Calu3 (cell line): ENCODE measurements at regions not wholly inside any gene's neighbourhood (a gene's known extent, or its start where the extent isn't known, plus 50 kb on each side); places are given as distances from the start of the nearest gene placed in this dataset.
A peak's percentile ranks its signal among the peaks of the same experiment; 100 is the strongest.

Experiments
- BruUV-seq: library from RNA; stranded (reverse); fragments of 400-500 nt; replicated peaks from 2 replicates; lab custom pipeline; 2021; lab: Mats Ljungman, UMichigan
- CTCF ChIA-PET: fragments of 300-600 bp; sonication (Branson Sonifier 250); formaldehyde crosslinking; loops from one replicate; lab custom pipeline; 2022; ENCODE audit warnings: antibody characterized with exemption; lab: Charles Lee
- DNase-seq: peaks from one replicate; pipeline ENCODE4 v3.0.0; 2022
- H3K27ac Mint-ChIP-seq: one replicate; pipeline ENCODE4 v1.8.0; 2022; ENCODE audit warnings: mixed read lengths; ENCODE audit not compliant: unreplicated experiment
- H3K27me3 Mint-ChIP-seq: one replicate; pipeline ENCODE4 v1.8.0; 2022; ENCODE audit warnings: mixed read lengths; ENCODE audit not compliant: unreplicated experiment
- H3K36me3 Mint-ChIP-seq: one replicate; pipeline ENCODE4 v1.8.0; 2022; ENCODE audit warnings: mild to moderate bottlenecking, moderate library complexity, mixed read lengths; ENCODE audit not compliant: insufficient read depth, unreplicated experiment
- H3K4me1 Mint-ChIP-seq: one replicate; pipeline ENCODE4 v1.8.0; 2022; ENCODE audit warnings: mild to moderate bottlenecking, low read depth, mixed read lengths; ENCODE audit not compliant: unreplicated experiment
- H3K4me3 Mint-ChIP-seq: one replicate; pipeline ENCODE4 v1.8.0; 2022; ENCODE audit warnings: mild to moderate bottlenecking, low read depth, moderate library complexity, mixed read lengths; ENCODE audit not compliant: unreplicated experiment
- H3K9me3 Mint-ChIP-seq: one replicate; pipeline ENCODE4 v1.8.0; 2022; ENCODE audit warnings: low read depth, mixed read lengths; ENCODE audit not compliant: unreplicated experiment
- intact Hi-C: fragments of 100-400 bp; cut with micrococcal nuclease; formaldehyde crosslinking; loops from one replicate; pipeline ENCODE4 v1.10.0; 2022; ENCODE audit not compliant: unreplicated experiment
- TF ChIP-seq, protein P1 (sequence below): fragments of 200-600 bp; IDR thresholded peaks from one replicate; pipeline ENCODE4 v1.8.0; 2022; ENCODE audit warnings: antibody characterized with exemption; ENCODE audit not compliant: unreplicated experiment

DNA sequence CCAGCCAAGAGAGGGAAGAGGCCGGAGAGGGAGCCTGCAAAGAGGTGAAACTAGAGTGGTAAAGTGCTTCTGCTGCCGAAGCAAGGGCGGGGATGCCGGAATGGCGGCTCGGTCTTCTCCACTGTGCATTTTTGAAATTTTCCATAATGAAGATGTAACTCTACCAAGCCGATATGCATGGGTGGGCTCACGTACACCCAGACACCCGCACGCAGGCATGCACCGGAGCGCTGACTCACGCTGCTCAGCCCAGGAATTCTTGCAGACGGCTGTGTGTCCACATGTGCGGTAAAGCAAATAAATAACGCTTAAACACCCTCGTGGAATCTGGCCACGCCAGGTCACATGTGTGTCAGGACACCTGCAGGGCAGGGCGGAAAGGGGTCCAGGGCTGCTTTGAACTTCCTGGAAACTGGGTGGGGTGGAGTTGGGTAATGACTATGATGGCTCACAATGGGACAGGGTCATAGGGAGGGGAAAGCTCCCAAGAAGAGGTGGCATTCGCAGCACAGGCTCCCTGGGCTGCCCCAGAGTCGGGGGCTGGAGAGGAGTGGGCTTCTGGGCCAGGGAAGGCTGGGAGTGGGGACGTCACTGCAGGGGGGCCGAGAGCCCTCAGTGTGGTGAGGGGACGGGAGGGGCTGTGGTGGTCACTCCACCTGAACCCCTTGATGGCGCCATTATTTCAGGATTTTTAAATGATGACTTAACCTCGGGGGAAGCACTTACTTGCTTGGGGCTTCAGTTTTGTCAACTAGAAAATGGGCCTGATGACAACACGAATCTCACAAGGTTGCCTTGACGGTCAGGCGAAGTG is 265.5 kb downstream of the PARN start:
- intact Hi-C loops, result loop anchor here (10.0 kb wide), 1 partner anchor 60 kb away; no protein-coding TSS in a partner anchor
- Mint-ChIP-seq H3K36me3 (peaks cover 11% of the 10 kb centered on the region), H3K27ac (peak overlapping the region; percentile 65), H3K4me3 (peak overlapping the region; percentile 60), H3K9me3 (no peaks in the 10 kb centered on the region), H3K4me1 (peaks cover 14% of the 10 kb centered on the region), H3K27me3 (peaks cover 4% of the 10 kb centered on the region)
- peak; percentile 74 for DNase-seq
- CTCF ChIA-PET, result no interaction called here
- no TSS peak for BruUV-seq
- TF ChIP-seq, protein P1, sequence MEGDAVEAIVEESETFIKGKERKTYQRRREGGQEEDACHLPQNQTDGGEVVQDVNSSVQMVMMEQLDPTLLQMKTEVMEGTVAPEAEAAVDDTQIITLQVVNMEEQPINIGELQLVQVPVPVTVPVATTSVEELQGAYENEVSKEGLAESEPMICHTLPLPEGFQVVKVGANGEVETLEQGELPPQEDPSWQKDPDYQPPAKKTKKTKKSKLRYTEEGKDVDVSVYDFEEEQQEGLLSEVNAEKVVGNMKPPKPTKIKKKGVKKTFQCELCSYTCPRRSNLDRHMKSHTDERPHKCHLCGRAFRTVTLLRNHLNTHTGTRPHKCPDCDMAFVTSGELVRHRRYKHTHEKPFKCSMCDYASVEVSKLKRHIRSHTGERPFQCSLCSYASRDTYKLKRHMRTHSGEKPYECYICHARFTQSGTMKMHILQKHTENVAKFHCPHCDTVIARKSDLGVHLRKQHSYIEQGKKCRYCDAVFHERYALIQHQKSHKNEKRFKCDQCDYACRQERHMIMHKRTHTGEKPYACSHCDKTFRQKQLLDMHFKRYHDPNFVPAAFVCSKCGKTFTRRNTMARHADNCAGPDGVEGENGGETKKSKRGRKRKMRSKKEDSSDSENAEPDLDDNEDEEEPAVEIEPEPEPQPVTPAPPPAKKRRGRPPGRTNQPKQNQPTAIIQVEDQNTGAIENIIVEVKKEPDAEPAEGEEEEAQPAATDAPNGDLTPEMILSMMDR, result no peak

DNA sequence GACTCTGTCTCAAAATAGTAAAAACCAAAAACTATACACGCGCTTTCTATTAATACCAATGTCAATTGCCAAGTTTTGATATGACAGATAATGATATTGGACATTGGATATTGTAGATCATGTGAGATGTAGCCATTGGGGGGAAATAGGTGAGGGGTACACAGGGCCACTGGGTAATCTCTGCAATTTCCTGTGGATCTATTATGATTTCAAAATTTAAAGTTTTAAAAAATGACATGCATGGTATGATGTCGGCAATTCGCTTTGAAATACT is 266.0 kb downstream of the PARN start:
- intact Hi-C loops, result loop anchor here (10.0 kb wide), 1 partner anchor 59 kb away; no protein-coding TSS in a partner anchor
- Mint-ChIP-seq H3K27ac (peak overlapping the region; percentile 65), H3K9me3 (no peaks in the 10 kb centered on the region), H3K4me1 (peaks cover 14% of the 10 kb centered on the region), H3K27me3 (peaks cover 10% of the 10 kb centered on the region), H3K36me3 (peaks cover 11% of the 10 kb centered on the region), H3K4me3 (peak overlapping the region; percentile 60)
- BruUV-seq, result no TSS peak
- TF ChIP-seq, protein P1, result no peak
- no peak for DNase-seq
- CTCF ChIA-PET, result no interaction called here

DNA sequence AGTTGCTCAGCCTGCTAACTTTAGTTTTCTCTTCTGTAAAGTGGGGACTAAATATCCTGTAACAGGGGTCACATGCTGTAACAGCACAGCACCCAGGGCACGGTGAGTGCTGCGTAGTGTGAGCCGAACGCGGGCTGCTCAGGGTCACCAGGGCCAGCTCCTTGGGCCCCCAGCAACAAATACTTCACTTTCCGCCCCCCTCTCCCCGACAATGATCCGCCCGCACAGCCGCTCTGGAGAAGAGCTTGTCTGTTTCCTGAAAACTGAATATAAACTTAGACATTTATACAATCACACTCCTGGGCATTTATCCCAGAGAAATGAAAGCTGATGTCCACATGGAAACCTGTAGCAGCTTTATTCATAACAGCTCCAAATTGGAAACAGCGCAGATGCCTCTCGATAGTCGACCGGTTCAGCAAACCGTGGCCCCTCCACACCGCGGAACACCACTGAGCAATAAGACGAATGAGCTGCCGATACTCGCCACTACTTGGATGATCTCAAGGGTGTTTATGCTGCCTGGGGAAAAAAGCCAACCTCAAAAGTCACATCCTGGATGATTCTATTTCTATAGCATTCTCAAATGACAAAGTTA is 267.2 kb downstream of the PARN start:
- H3K27ac Mint-ChIP-seq, result no peak overlapping the region
- TF ChIP-seq, protein P1, result no peak
- H3K4me3 Mint-ChIP-seq, result no peak overlapping the region
- no peaks in the 10 kb centered on the region for H3K9me3 Mint-ChIP-seq
- CTCF ChIA-PET, result interaction anchor here (0.7 to 1.3 kb wide), 2 partner anchors 46 to 1569 kb away, joined by 3 to 4 read pairs; no protein-coding TSS in a partner anchor
- H3K4me1 Mint-ChIP-seq, result peaks cover 14% of the 10 kb centered on the region
- peaks cover 11% of the 10 kb centered on the region for H3K36me3 Mint-ChIP-seq
- H3K27me3 Mint-ChIP-seq, result peaks cover 22% of the 10 kb centered on the region
- intact Hi-C loops, result loop anchor here (10.0 kb wide), 1 partner anchor 58 kb away; no protein-coding TSS in a partner anchor
- no TSS peak for BruUV-seq
- DNase-seq, result no peak

DNA sequence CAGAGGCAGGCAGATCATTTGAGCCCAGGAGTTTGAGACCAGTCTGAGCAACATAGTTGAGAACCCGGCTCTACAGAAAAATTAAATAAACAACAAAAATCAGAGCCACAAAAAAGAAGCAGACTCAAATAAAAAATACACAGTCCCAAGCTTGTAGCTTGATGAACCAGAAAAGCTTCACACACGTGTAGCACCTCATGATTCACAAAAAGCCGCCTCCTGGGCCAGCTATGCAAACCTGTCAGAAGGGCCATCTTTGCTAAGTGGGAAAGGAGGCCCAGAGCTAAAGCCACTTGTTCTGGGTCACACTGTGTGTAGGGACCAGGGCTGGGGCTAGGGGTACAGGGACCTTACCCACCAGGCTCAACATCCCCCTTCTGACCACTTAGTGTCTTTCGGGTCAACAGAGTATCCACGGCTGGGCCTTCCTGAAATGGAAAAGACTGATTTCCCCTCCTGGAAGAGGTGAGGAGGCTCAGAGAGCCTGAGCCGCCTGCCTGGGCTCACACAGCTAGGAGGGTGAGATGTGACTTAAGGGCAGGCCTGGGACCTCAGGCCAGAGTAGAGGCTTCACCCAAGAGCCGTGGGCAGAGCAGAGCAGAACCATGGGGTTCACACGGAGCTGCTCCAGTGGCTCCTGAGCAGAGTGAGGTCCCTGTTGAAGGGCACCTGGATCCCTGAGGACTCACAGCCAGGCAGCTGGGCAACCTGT is 269.6 kb downstream of the PARN start:
- no TSS peak for BruUV-seq
- Mint-ChIP-seq H3K4me3 (no peak overlapping the region), H3K27ac (no peak overlapping the region), H3K4me1 (peaks cover 14% of the 10 kb centered on the region), H3K36me3 (peaks cover 11% of the 10 kb centered on the region), H3K9me3 (no peaks in the 10 kb centered on the region), H3K27me3 (peaks cover 31% of the 10 kb centered on the region)
- intact Hi-C loops, result loop anchor here (10.0 kb wide), 1 partner anchor 56 kb away; no protein-coding TSS in a partner anchor
- DNase-seq, result no peak
- CTCF ChIA-PET, result interaction anchor here (0.7 kb wide), 1 partner anchor 801 kb away, joined by 3 read pairs; no protein-coding TSS in a partner anchor
- TF ChIP-seq, protein P1, result no peak
